Immature natural killer cell (primary cell): ENCODE measurements at regions not wholly inside any gene's neighbourhood (a gene's known extent, or its start where the extent isn't known, plus 50 kb on each side); places are given as distances from the start of the nearest gene placed in this dataset.

ENCODE experiments used
- DNase-seq, 3 donors: peaks; one replicate each; pipeline ENCODE4 v3.0.0; 2022; ENCODE audit warnings: mixed read lengths in 1 of 3
- H3K27ac Mint-ChIP-seq, 6 donors: one replicate each; pipeline ENCODE4 v1.8.0; 2020; ENCODE audit warnings: mixed read lengths in 6 of 6, mild to moderate bottlenecking in 5 of 6, inconsistent platforms in 4 of 6, moderate library complexity in 3 of 6
- H3K27me3 Mint-ChIP-seq, 3 donors: one replicate each; pipeline ENCODE4 v1.8.0; 2020 to 2021; ENCODE audit warnings: low read depth in 3 of 3, mild to moderate bottlenecking in 3 of 3, mixed read lengths in 3 of 3, moderate library complexity in 3 of 3, inconsistent platforms in 1 of 3
- H3K36me3 Mint-ChIP-seq, 3 donors: one replicate each; pipeline ENCODE4 v1.8.0; 2020; ENCODE audit warnings: mixed read lengths in 3 of 3, inconsistent platforms in 2 of 3, mild to moderate bottlenecking in 2 of 3
- H3K4me1 Mint-ChIP-seq, 2 donors: one replicate each; pipeline ENCODE4 v1.8.0; 2020; ENCODE audit warnings: inconsistent platforms in 2 of 2, mild to moderate bottlenecking in 2 of 2, mixed read lengths in 2 of 2, moderate library complexity in 1 of 2
- H3K4me3 Mint-ChIP-seq, 5 donors: one replicate each; pipeline ENCODE4 v1.8.0; 2020; ENCODE audit warnings: mild to moderate bottlenecking in 5 of 5, mixed read lengths in 5 of 5, inconsistent platforms in 3 of 5, moderate library complexity in 3 of 5
- H3K9me3 Mint-ChIP-seq, 6 donors: one replicate each; pipeline ENCODE4 v1.8.0; 2020; ENCODE audit warnings: mild to moderate bottlenecking in 6 of 6, mixed read lengths in 6 of 6, inconsistent platforms in 4 of 6, moderate library complexity in 3 of 6

- Mint-ChIP-seq H3K36me3 (no peaks in the 10 kb centered on the region), H3K9me3 (no peaks in the 10 kb centered on the region), H3K4me1 (no peaks in the 10 kb centered on the region), H3K27me3 (peaks cover 0 to 4% (median 0%) of the 10 kb centered on the region in 3 donors), H3K27ac (no peak overlapping the region), H3K4me3 (no peak overlapping the region)
- no peak for DNase-seq
These were observed 269.0 kb upstream of the TPM1 start for GRCh38 chr15:62773369-62774165.

GRCh38 chr15:62775932-62776331 is 266.6 kb upstream of the TPM1 start:
- DNase-seq = no peak
- H3K36me3 Mint-ChIP-seq = no peaks in the 10 kb centered on the region
- H3K4me1 Mint-ChIP-seq = no peaks in the 10 kb centered on the region
- no peak overlapping the region for H3K27ac Mint-ChIP-seq
- H3K27me3 Mint-ChIP-seq = peaks cover 0 to 3% (median 0%) of the 10 kb centered on the region in 3 donors
- no peaks in the 10 kb centered on the region for H3K9me3 Mint-ChIP-seq
- H3K4me3 Mint-ChIP-seq = no peak overlapping the region

- peaks cover under 1 to 7% (median 4%) of the 10 kb centered on the region in 3 donors for H3K27me3 Mint-ChIP-seq
- DNase-seq = no peak
- H3K36me3 Mint-ChIP-seq = no peaks in the 10 kb centered on the region
- H3K4me1 Mint-ChIP-seq = no peaks in the 10 kb centered on the region
- H3K27ac Mint-ChIP-seq = no peak overlapping the region
- H3K4me3 Mint-ChIP-seq = no peak overlapping the region
- H3K9me3 Mint-ChIP-seq = no peaks in the 10 kb centered on the region
These were observed 264.9 kb upstream of the TPM1 start for GRCh38 chr15:62777671-62778070.

- H3K27me3 Mint-ChIP-seq = peaks cover 3 to 7% (median 4%) of the 10 kb centered on the region in 3 donors
These were observed 263.3 kb upstream of the TPM1 start for GRCh38 chr15:62779036-62779770.

GRCh38 chr15:62779899-62780298 is 262.6 kb upstream of the TPM1 start:
- H3K4me3 Mint-ChIP-seq = no peak overlapping the region
- H3K36me3 Mint-ChIP-seq = no peaks in the 10 kb centered on the region
- H3K27ac Mint-ChIP-seq = no peak overlapping the region
- H3K9me3 Mint-ChIP-seq = no peaks in the 10 kb centered on the region
- no peaks in the 10 kb centered on the region for H3K4me1 Mint-ChIP-seq
- peaks cover 3 to 5% (median 4%) of the 10 kb centered on the region in 3 donors for H3K27me3 Mint-ChIP-seq
- DNase-seq = no peak

More at GRCh38 chr15:62779036-62779770, 263.3 kb upstream of the TPM1 start:
- Mint-ChIP-seq H3K27ac (no peak overlapping the region), H3K9me3 (no peaks in the 10 kb centered on the region), H3K36me3 (no peaks in the 10 kb centered on the region), H3K4me1 (no peaks in the 10 kb centered on the region), H3K4me3 (no peak overlapping the region)
- no peak for DNase-seq

- Mint-ChIP-seq H3K27me3 (peaks cover 3 to 5% (median 4%) of the 10 kb centered on the region in 3 donors), H3K9me3 (no peaks in the 10 kb centered on the region), H3K4me1 (no peaks in the 10 kb centered on the region), H3K27ac (peak overlapping the region in 1 of 6 donors; percentile 47), H3K36me3 (no peaks in the 10 kb centered on the region), H3K4me3 (no peak overlapping the region)
- DNase-seq = no peak
These were observed 261.5 kb upstream of the TPM1 start for GRCh38 chr15:62781081-62781497.

- Mint-ChIP-seq H3K27me3 (peaks cover 3 to 5% (median 4%) of the 10 kb centered on the region in 3 donors), H3K27ac (no peak overlapping the region), H3K36me3 (no peaks in the 10 kb centered on the region), H3K4me3 (no peak overlapping the region), H3K4me1 (no peaks in the 10 kb centered on the region), H3K9me3 (no peaks in the 10 kb centered on the region)
- DNase-seq = peak in 1 of 3 donors; percentile 6
These were observed 260.3 kb upstream of the TPM1 start for GRCh38 chr15:62782071-62782841.

GRCh38 chr15:62782896-62783295 is 259.7 kb upstream of the TPM1 start:
- no peaks in the 10 kb centered on the region for H3K9me3 Mint-ChIP-seq

GRCh38 chr15:62783303-62783957 is 259.1 kb upstream of the TPM1 start:
- Mint-ChIP-seq H3K4me3 (no peak overlapping the region), H3K27me3 (peaks cover 3 to 5% (median 4%) of the 10 kb centered on the region in 3 donors), H3K27ac (no peak overlapping the region), H3K36me3 (no peaks in the 10 kb centered on the region), H3K4me1 (no peaks in the 10 kb centered on the region), H3K9me3 (no peaks in the 10 kb centered on the region)
- no peak for DNase-seq

More at GRCh38 chr15:62782896-62783295, 259.7 kb upstream of the TPM1 start:
- Mint-ChIP-seq H3K27ac (no peak overlapping the region), H3K4me3 (no peak overlapping the region), H3K4me1 (no peaks in the 10 kb centered on the region), H3K27me3 (peaks cover 3 to 5% (median 4%) of the 10 kb centered on the region in 3 donors), H3K36me3 (no peaks in the 10 kb centered on the region)
- no peak for DNase-seq

- no peak overlapping the region for H3K4me3 Mint-ChIP-seq
- no peaks in the 10 kb centered on the region for H3K9me3 Mint-ChIP-seq
- DNase-seq = no peak
- H3K4me1 Mint-ChIP-seq = no peaks in the 10 kb centered on the region
- H3K27ac Mint-ChIP-seq = no peak overlapping the region
- peaks cover 3% of the 10 kb centered on the region in 3 donors for H3K27me3 Mint-ChIP-seq
- H3K36me3 Mint-ChIP-seq = no peaks in the 10 kb centered on the region
These were observed 256.4 kb upstream of the TPM1 start for GRCh38 chr15:62785881-62786828.

- Mint-ChIP-seq H3K27me3 (peaks cover 0 to 3% (median 0%) of the 10 kb centered on the region in 3 donors), H3K9me3 (no peaks in the 10 kb centered on the region), H3K36me3 (no peaks in the 10 kb centered on the region), H3K4me3 (no peak overlapping the region), H3K4me1 (no peaks in the 10 kb centered on the region), H3K27ac (no peak overlapping the region)
- DNase-seq = no peak
These were observed 255.1 kb upstream of the TPM1 start for GRCh38 chr15:62787401-62787800.

- Mint-ChIP-seq H3K4me3 (no peak overlapping the region), H3K27ac (no peak overlapping the region), H3K36me3 (no peaks in the 10 kb centered on the region), H3K27me3 (no peaks in the 10 kb centered on the region), H3K9me3 (no peaks in the 10 kb centered on the region), H3K4me1 (no peaks in the 10 kb centered on the region)
- DNase-seq = no peak
These were observed 254.3 kb upstream of the TPM1 start for GRCh38 chr15:62788224-62788623.
